ENCODE measurements at regions not wholly inside any gene's neighbourhood (a gene's known extent, or its start where the extent isn't known, plus 50 kb on each side); places are given as distances from the start of the nearest gene placed in this dataset.
A peak's percentile ranks its signal among the peaks of the same experiment; 100 is the strongest.

DNA sequence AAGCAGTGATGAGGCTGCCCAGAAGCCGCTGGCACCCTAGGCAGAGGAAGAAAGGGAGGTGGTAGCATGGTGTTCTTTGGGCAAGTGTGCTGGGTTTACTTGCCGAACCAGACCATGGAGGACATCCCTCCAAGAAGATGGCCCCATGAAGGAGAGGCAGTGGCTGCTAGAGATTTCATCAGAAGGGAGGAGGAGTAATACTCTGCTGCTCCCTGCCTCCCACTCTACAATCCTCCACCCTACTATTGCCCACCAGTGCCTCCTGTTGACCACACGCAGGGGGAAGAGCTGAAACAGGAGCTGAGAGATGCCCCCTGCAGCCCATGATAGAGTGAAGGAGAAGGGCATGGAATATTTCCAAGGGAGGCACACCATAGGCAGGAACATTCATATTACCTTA is 51.0 kb upstream of the PRSS23 start:
- H3K36me3 ChIP-seq (ENCODE audit: control insufficient read depth, insufficient read depth, low read length) = no peaks in the 10 kb centered on the region
- WGBS (ENCODE audit: insufficient coverage, low coverage, missing lambda C conversion rate) = 0% methylated on average over 3 of the region's 3 CpGs
- H2AFZ ChIP-seq (ENCODE audit: low read depth, low read length) = no peak overlapping the region
- intact Hi-C loops (cut with micrococcal nuclease) = loop anchor here (1.0 to 5.0 kb wide), 3 partner anchors 73 to 292 kb away; no protein-coding TSS in a partner anchor
- peak in 2 of 4 experiments; percentile 26 to 36 for DNase-seq (ENCODE audit: extremely low read depth in 1 of 4, low spot score in 3 of 4)
- peak; percentile 78 for ATAC-seq
- BruUV-seq (replicated peaks) = no TSS peak
- ChIA-PET POLR2A (interaction anchor here (0.6 to 1.2 kb wide), 4 partner anchors 11 to 54 kb away, joined by 3 to 4 read pairs (median 4); no protein-coding TSS in a partner anchor), CTCF (ENCODE audit: low intra/inter-chr PET ratio) (interaction anchor here (0.6 to 1.5 kb wide), 5 partner anchors 73 to 299 kb away, joined by 3 to 10 read pairs (median 3); no protein-coding TSS in a partner anchor)
- H3K9ac ChIP-seq (ENCODE audit: insufficient read depth in 1 of 2, low read depth in 2 of 2, low read length in 2 of 2) = no peak overlapping the region
- in situ Hi-C loops (cut with MboI) = no loop called here
- H3K27me3 ChIP-seq (ENCODE audit: control insufficient read depth in 2 of 2, insufficient read depth in 2 of 2, low read length in 2 of 2) = peaks cover 0 to 9% of the 10 kb centered on the region in 2 experiments; a peak in 2 of 5 replicates
- 0 out of 2 replicates have a peak overlapping the region, but pooled peaks have one; percentile 6 for H3K4me2 ChIP-seq (ENCODE audit: insufficient read depth, low read length)
- FAIRE-seq = peak; percentile 26
- no peaks in the 10 kb centered on the region for H4K20me1 ChIP-seq (replicated peaks; ENCODE audit: control insufficient read depth, insufficient read depth, low read length)
- no peaks in the 10 kb centered on the region for H3K4me1 ChIP-seq (replicated peaks in 1 of 2; ENCODE audit: control insufficient read depth in 2 of 2, insufficient read depth in 2 of 2, low read length in 2 of 2)
- H3K4me3 ChIP-seq = no peak overlapping the region
- no peaks in the 10 kb centered on the region for H3K79me2 ChIP-seq (ENCODE audit: control insufficient read depth, insufficient read depth, low read length)
- H3K9me3 ChIP-seq (replicated peaks; ENCODE audit: control insufficient read depth, insufficient read depth, low read depth, low read length) = no peaks in the 10 kb centered on the region; the same call in 1 of the 2 replicates
- H3K9me1 ChIP-seq (ENCODE audit: control insufficient read depth, insufficient read depth, low read length) = no peaks in the 10 kb centered on the region
- H3K27ac ChIP-seq (ENCODE audit: extremely low read depth, low read depth, low read length) = no peak overlapping the region
- TF ChIP-seq ZNF263 (CRISPR knock-in tag; IDR thresholded peaks at IDR 0.05; ENCODE audit: borderline replicate concordance) (peak; percentile 52; the same call in 1 of the 2 replicates), RCOR1 (IDR thresholded peaks at IDR 0.05; ENCODE audit: borderline replicate concordance in 1 of 2, low read depth in 2 of 2, low read length in 2 of 2) (peak in 1 of 2 experiments; percentile 53; a peak in 1 of 4 replicates), RFX1 (IDR thresholded peaks at IDR 0.05) (no peak), EHMT2 (IDR thresholded peaks at IDR 0.05) (peak; percentile 31; the same call in 1 of the 2 replicates), RAD21 (CRISPR knock-in tag; conservative IDR thresholded peaks at IDR 0.05 in 1 of 2, IDR thresholded peaks at IDR 0.05 in 1 of 2) (peak; percentile 79 to 88), CTBP1 (IDR thresholded peaks at IDR 0.05; ENCODE audit: borderline replicate concordance) (peak; percentile 45; the same call in 1 of the 2 replicates)
- TF ChIP-seq, protein P1, sequence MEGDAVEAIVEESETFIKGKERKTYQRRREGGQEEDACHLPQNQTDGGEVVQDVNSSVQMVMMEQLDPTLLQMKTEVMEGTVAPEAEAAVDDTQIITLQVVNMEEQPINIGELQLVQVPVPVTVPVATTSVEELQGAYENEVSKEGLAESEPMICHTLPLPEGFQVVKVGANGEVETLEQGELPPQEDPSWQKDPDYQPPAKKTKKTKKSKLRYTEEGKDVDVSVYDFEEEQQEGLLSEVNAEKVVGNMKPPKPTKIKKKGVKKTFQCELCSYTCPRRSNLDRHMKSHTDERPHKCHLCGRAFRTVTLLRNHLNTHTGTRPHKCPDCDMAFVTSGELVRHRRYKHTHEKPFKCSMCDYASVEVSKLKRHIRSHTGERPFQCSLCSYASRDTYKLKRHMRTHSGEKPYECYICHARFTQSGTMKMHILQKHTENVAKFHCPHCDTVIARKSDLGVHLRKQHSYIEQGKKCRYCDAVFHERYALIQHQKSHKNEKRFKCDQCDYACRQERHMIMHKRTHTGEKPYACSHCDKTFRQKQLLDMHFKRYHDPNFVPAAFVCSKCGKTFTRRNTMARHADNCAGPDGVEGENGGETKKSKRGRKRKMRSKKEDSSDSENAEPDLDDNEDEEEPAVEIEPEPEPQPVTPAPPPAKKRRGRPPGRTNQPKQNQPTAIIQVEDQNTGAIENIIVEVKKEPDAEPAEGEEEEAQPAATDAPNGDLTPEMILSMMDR (IDR thresholded peaks at IDR 0.05 in 2 of 3, conservative IDR thresholded peaks at IDR 0.05 in 1 of 3; ENCODE audit: insufficient read depth in 2 of 3, low read depth in 1 of 3, low read length in 3 of 3) = peak; percentile 66 to 98 (median 97)
- TF ChIP-seq, protein P2, sequence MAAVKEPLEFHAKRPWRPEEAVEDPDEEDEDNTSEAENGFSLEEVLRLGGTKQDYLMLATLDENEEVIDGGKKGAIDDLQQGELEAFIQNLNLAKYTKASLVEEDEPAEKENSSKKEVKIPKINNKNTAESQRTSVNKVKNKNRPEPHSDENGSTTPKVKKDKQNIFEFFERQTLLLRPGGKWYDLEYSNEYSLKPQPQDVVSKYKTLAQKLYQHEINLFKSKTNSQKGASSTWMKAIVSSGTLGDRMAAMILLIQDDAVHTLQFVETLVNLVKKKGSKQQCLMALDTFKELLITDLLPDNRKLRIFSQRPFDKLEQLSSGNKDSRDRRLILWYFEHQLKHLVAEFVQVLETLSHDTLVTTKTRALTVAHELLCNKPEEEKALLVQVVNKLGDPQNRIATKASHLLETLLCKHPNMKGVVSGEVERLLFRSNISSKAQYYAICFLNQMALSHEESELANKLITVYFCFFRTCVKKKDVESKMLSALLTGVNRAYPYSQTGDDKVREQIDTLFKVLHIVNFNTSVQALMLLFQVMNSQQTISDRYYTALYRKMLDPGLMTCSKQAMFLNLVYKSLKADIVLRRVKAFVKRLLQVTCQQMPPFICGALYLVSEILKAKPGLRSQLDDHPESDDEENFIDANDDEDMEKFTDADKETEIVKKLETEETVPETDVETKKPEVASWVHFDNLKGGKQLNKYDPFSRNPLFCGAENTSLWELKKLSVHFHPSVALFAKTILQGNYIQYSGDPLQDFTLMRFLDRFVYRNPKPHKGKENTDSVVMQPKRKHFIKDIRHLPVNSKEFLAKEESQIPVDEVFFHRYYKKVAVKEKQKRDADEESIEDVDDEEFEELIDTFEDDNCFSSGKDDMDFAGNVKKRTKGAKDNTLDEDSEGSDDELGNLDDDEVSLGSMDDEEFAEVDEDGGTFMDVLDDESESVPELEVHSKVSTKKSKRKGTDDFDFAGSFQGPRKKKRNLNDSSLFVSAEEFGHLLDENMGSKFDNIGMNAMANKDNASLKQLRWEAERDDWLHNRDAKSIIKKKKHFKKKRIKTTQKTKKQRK (IDR thresholded peaks at IDR 0.05; ENCODE audit: borderline replicate concordance, low read depth, low read length) = no peak

Data from K562 (cell line).